PC-3 (cell line): ENCODE measurements at regions not wholly inside any gene's neighbourhood (a gene's known extent, or its start where the extent isn't known, plus 50 kb on each side); places are given as distances from the start of the nearest gene placed in this dataset.

Source experiments
- ATAC-seq: fragments of 200-7000 bp; cut with Tn5 transposase; 2 replicates; pipeline ENCODE4 v1.9.1; 2020; ENCODE audit warnings: mild to moderate bottlenecking, moderate library complexity
- BruUV-seq: library from RNA; stranded (reverse); fragments of 400-500 nt; replicated peaks from 2 replicates; lab custom pipeline; 2021; lab: Mats Ljungman, UMichigan
- CTCF ChIA-PET: fragments of 300-600 bp; sonication (Branson Sonifier 250); formaldehyde crosslinking; loops from one replicate; lab custom pipeline; 2022; ENCODE audit warnings: antibody characterized with exemption; lab: Charles Lee
- POLR2A ChIA-PET: fragments of 300-600 bp; sonication (Branson Sonifier 250); formaldehyde crosslinking; loops from one replicate; lab custom pipeline; 2022; ENCODE audit warnings: antibody characterized with exemption; ENCODE audit not compliant: unreplicated experiment; lab: Charles Lee
- DNase-seq: peaks from one replicate; pipeline ENCODE4 v3.0.0-alpha.2; 2015
- H2AFZ ChIP-seq: fragments of 300-600 bp; sonication (generic); 2 replicates; pipeline ENCODE4 v1.6.0; 2016; ENCODE audit warnings: antibody characterized with exemption, low read length
- H3F3A ChIP-seq: fragments of 300-600 bp; sonication (generic); one replicate; pipeline ENCODE4 v1.6.0; 2017; ENCODE audit warnings: antibody characterized with exemption, low read length, control low read depth, mild to moderate bottlenecking; ENCODE audit not compliant: unreplicated experiment
- H3K27ac ChIP-seq: fragments of 300-600 bp; sonication (generic); 2 replicates; pipeline ENCODE4 v1.5.1; 2016; ENCODE audit warnings: mild to moderate bottlenecking, low read length
- H3K27me3 ChIP-seq: fragments of 300-600 bp; sonication (generic); 2 replicates; pipeline ENCODE4 v1.6.1; 2016; ENCODE audit warnings: low read length, mixed read lengths
- H3K36me3 ChIP-seq: fragments of 300-600 bp; sonication (generic); 2 replicates; pipeline ENCODE4 v1.6.1; 2016; ENCODE audit warnings: low read depth, mixed run types, low read length, mixed read lengths
- H3K4me1 ChIP-seq: fragments of 300-600 bp; sonication (generic); 2 replicates; pipeline ENCODE4 v1.5.1; 2016; ENCODE audit warnings: low read length; ENCODE audit not compliant: insufficient read depth
- H3K4me2 ChIP-seq: fragments of 300-600 bp; sonication (generic); 2 replicates; pipeline ENCODE4 v1.6.0; 2016; ENCODE audit warnings: low read length
- H3K4me3 ChIP-seq: fragments of 300-600 bp; sonication (generic); 2 replicates; pipeline ENCODE4 v1.5.1; 2016; ENCODE audit warnings: mild to moderate bottlenecking, low read length, mixed read lengths
- H3K79me2 ChIP-seq: fragments of 300-600 bp; sonication (generic); 2 replicates; pipeline ENCODE4 v1.6.1; 2017; ENCODE audit warnings: low read length, mixed read lengths
- H3K9ac ChIP-seq: fragments of 300-600 bp; sonication (generic); 2 replicates; pipeline ENCODE4 v1.6.0; 2016; ENCODE audit warnings: mild to moderate bottlenecking, low read length
- H3K9me2 ChIP-seq: fragments of 300-600 bp; sonication (generic); replicated peaks from 2 replicates; pipeline ENCODE4 v1.6.1; 2016; ENCODE audit warnings: mixed run types, low read length, mixed read lengths
- H3K9me3 ChIP-seq: fragments of 300-600 bp; sonication (generic); 2 replicates; pipeline ENCODE4 v1.6.1; 2016; ENCODE audit warnings: low read length, mixed read lengths
- H4K20me1 ChIP-seq: fragments of 300-600 bp; sonication (generic); 2 replicates; pipeline ENCODE4 v1.6.1; 2016; ENCODE audit warnings: low read length, mixed read lengths
- EZH2 ChIP-seq: fragments of 300-600 bp; sonication (generic); IDR thresholded peaks from one replicate; pipeline ENCODE4 v1.6.1; 2017; ENCODE audit warnings: antibody characterized with exemption, mild to moderate bottlenecking, low read length; ENCODE audit not compliant: unreplicated experiment
- EZH2phosphoT487 ChIP-seq: fragments of 300-600 bp; sonication (generic); IDR thresholded peaks from 2 replicates; pipeline ENCODE4 v1.6.1; 2018; ENCODE audit warnings: mild to moderate bottlenecking, antibody characterized with exemption, low read length, borderline replicate concordance
- intact Hi-C: fragments of 100-400 bp; cut with micrococcal nuclease; formaldehyde crosslinking; loops from 2 replicates; pipeline ENCODE4 v1.9.0; 2023
- TF ChIP-seq, protein P1 (sequence below): fragments of 300-600 bp; sonication (generic); conservative IDR thresholded peaks from 2 replicates; pipeline ENCODE4 v1.5.1; 2017; ENCODE audit warnings: antibody characterized with exemption, low read depth, mild to moderate bottlenecking, low read length

DNA sequence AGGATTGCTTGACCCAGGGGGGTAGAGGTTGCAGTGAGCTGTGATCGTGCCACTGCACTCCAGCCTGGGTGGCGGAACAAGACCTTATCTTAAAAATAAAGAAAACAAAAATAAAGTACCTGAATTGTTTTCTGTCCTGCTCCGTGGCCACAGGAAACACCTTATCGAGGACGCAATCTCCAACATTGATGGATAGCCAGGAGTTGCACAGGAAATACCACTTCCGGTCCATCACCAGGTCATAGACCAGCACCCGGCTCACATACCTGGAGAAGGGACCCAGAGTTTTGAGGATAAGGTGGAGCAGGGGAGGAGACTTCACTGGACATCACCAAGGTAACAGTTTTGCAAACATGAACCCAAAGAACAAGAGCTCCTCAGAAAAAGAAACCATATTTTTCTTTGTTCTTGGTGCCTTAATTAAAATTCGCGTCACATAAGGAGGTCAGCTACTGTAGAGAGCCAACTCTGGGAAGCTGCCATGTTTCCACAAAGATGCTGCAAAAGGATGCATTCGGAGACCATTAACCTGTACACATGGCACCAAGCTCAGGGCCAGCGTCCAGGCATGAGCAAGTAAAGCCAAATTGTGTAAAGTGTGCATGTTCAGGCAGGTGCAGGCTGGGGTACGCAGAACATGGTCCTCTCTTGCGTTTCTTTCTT is 55.6 kb upstream of the GCSH start:
- no peak overlapping the region for H3K9ac ChIP-seq
- ChIA-PET POLR2A (no interaction called here), CTCF (no interaction called here)
- H3K4me3 ChIP-seq = no peak overlapping the region
- H3K9me3 ChIP-seq = no peaks in the 10 kb centered on the region
- intact Hi-C loops = no loop called here
- no peaks in the 10 kb centered on the region for H3F3A ChIP-seq
- DNase-seq (no peak), ATAC-seq (no peak)
- H3K36me3 ChIP-seq = no peaks in the 10 kb centered on the region
- H3K9me2 ChIP-seq = no peaks in the 10 kb centered on the region
- no peaks in the 10 kb centered on the region for H3K79me2 ChIP-seq
- H2AFZ ChIP-seq = no peak overlapping the region
- H4K20me1 ChIP-seq = no peaks in the 10 kb centered on the region
- H3K4me2 ChIP-seq = no peak overlapping the region
- no peaks in the 10 kb centered on the region for H3K27me3 ChIP-seq
- TF ChIP-seq, protein P1, sequence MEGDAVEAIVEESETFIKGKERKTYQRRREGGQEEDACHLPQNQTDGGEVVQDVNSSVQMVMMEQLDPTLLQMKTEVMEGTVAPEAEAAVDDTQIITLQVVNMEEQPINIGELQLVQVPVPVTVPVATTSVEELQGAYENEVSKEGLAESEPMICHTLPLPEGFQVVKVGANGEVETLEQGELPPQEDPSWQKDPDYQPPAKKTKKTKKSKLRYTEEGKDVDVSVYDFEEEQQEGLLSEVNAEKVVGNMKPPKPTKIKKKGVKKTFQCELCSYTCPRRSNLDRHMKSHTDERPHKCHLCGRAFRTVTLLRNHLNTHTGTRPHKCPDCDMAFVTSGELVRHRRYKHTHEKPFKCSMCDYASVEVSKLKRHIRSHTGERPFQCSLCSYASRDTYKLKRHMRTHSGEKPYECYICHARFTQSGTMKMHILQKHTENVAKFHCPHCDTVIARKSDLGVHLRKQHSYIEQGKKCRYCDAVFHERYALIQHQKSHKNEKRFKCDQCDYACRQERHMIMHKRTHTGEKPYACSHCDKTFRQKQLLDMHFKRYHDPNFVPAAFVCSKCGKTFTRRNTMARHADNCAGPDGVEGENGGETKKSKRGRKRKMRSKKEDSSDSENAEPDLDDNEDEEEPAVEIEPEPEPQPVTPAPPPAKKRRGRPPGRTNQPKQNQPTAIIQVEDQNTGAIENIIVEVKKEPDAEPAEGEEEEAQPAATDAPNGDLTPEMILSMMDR = no peak
- no peak for TF ChIP-seq EZH2phosphoT487
- TF ChIP-seq EZH2 = no peak
- BruUV-seq = no TSS peak
- H3K4me1 ChIP-seq = no peaks in the 10 kb centered on the region
- H3K27ac ChIP-seq = no peak overlapping the region

DNA sequence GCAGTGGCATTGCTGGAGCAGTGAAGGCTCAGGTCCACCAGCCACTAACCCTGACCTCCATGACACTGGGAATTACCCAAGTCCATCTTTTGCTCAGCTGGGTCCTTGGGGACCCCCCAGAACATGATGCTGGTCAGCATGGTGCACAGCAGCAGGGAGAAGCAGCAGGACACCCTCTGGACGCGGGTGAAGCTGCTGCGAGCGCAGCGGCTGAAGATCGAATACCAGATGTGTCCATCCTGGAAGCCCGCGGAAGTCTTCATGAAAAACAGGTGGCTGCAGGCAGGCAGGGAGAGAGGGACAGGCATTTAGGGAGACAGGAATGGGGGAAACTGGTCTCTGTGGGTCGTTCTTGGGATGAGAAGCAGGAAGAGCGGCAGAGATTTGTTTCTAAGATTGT is 53.4 kb upstream of the GCSH start:
- H3K9me3 ChIP-seq = no peaks in the 10 kb centered on the region
- no peaks in the 10 kb centered on the region for H3K27me3 ChIP-seq
- no peaks in the 10 kb centered on the region for H3K79me2 ChIP-seq
- no peaks in the 10 kb centered on the region for H3K36me3 ChIP-seq
- ChIA-PET CTCF (no interaction called here), POLR2A (no interaction called here)
- no peaks in the 10 kb centered on the region for H3K9me2 ChIP-seq
- BruUV-seq = no TSS peak
- H3F3A ChIP-seq = no peaks in the 10 kb centered on the region
- TF ChIP-seq EZH2phosphoT487 (no peak), EZH2 (no peak)
- TF ChIP-seq, protein P1 = no peak
- DNase-seq (no peak), ATAC-seq (no peak)
- H4K20me1 ChIP-seq = no peaks in the 10 kb centered on the region
- H3K4me1 ChIP-seq = no peaks in the 10 kb centered on the region
- no peak overlapping the region for H3K27ac ChIP-seq
- intact Hi-C loops = no loop called here
- no peak overlapping the region for H3K9ac ChIP-seq
- H3K4me2 ChIP-seq = no peak overlapping the region
- no peak overlapping the region for H3K4me3 ChIP-seq
- H2AFZ ChIP-seq = no peak overlapping the region

DNA sequence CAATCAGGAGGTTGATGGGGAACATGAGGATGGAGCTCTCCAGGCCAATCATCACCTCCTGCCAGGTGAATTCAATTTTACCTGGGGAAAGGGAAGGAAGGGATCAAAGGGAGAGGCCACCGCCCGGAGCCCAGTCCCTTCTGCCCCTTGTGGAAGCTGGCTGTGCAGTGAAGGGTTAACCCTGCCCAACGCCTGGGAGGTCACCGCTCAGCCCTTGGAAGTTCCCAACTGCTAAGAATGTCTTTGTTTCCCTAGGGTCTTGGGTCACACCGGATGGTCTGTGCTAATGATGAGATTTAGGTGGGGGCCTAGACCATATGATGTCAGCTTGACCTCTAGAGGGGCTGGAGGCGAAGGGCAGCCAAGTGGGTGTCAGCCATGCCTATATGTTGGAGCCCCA is 52.1 kb upstream of the GCSH start:
- ATAC-seq (no peak), DNase-seq (no peak)
- Histone ChIP-seq H3K4me2 (no peak overlapping the region), H3K4me1 (no peaks in the 10 kb centered on the region), H2AFZ (no peak overlapping the region), H3K27me3 (no peaks in the 10 kb centered on the region), H3K79me2 (no peaks in the 10 kb centered on the region), H3K36me3 (no peaks in the 10 kb centered on the region), H3K27ac (no peak overlapping the region), H3F3A (no peaks in the 10 kb centered on the region), H3K4me3 (no peak overlapping the region), H3K9me2 (no peaks in the 10 kb centered on the region), H4K20me1 (no peaks in the 10 kb centered on the region), H3K9me3 (no peaks in the 10 kb centered on the region), H3K9ac (no peak overlapping the region)
- ChIA-PET CTCF (no interaction called here), POLR2A (no interaction called here)
- BruUV-seq = no TSS peak
- intact Hi-C loops = no loop called here
- TF ChIP-seq EZH2phosphoT487 (no peak), EZH2 (no peak)
- TF ChIP-seq, protein P1 = no peak
